ENCODE measurements at regions not wholly inside any gene's neighbourhood (a gene's known extent, or its start where the extent isn't known, plus 50 kb on each side); places are given as distances from the start of the nearest gene placed in this dataset.

GRCh38 chr1:81406292-81406999 is 394.3 kb upstream of the ADGRL2 start:
- TF ChIP-seq CTCF (IDR thresholded peaks at IDR 0.05; ENCODE audit: insufficient read depth, low read length, poor library complexity, severe bottlenecking) = no peak
- TF ChIP-seq EZH2phosphoT487 (conservative IDR thresholded peaks at IDR 0.05; ENCODE audit: low read length) = no peak

Data from SU-DHL-6 (cell line).